Stomach (tissue), 8 donors: ENCODE measurements at regions not wholly inside any gene's neighbourhood (a gene's known extent, or its start where the extent isn't known, plus 50 kb on each side); places are given as distances from the start of the nearest gene placed in this dataset.

ENCODE experiments used
- DNase-seq, 2 donors: peaks; one replicate each; pipeline versions ENCODE4 v3.0.0 to v3.0.0-alpha.2; 2013 to 2019
- H3K27ac ChIP-seq, 5 donors: fragments of 200-600 bp in 4 of 5; sonication (generic) in 4 of 5; one replicate each; pipeline ENCODE4 v1.5.1; 2013 to 2019; ENCODE audit warnings: mild to moderate bottlenecking in 1 of 5, moderate library complexity in 1 of 5
- H3K27me3 ChIP-seq, 3 donors: fragments of 200-600 bp; sonication (generic); one replicate each; pipeline ENCODE4 v1.5.1; 2017 to 2019; ENCODE audit warnings: mixed run types in 1 of 3
- H3K36me3 ChIP-seq, 4 donors: fragments of 200-600 bp; sonication (generic); 1 replicate in 3 of 4; 2 replicates in 1 of 4; pipeline ENCODE4 v1.5.1; 2016 to 2019
- H3K4me1 ChIP-seq, 4 donors: fragments of 200-600 bp; sonication (generic); one replicate each; pipeline ENCODE4 v1.5.1; 2016 to 2019
- H3K4me3 ChIP-seq, 4 donors: fragments of 200-600 bp; sonication (generic) in 3 of 4; one replicate each; pipeline ENCODE4 v1.5.1; 2016 to 2019; ENCODE audit warnings: mild to moderate bottlenecking in 1 of 4
- H3K9me3 ChIP-seq, 4 donors: fragments of 200-600 bp; sonication (generic); one replicate each; pipeline ENCODE4 v1.5.1; 2016 to 2019
- EP300 ChIP-seq: sonication (generic); formaldehyde crosslinking; IDR thresholded peaks from one replicate; pipeline ENCODE4 v1.6.1; 2017; ENCODE audit warnings: antibody characterized with exemption
- POLR2A ChIP-seq, 4 donors: fragments of 450-650 bp; IDR thresholded peaks; one replicate each; pipeline ENCODE4 v1.6.1; 2016; ENCODE audit warnings: antibody characterized with exemption in 4 of 4, control low read depth in 2 of 4, mild to moderate bottlenecking in 1 of 4, moderate library complexity in 1 of 4
- POLR2AphosphoS5 ChIP-seq, 3 donors: sonication (generic); formaldehyde crosslinking; IDR thresholded peaks; one replicate each; pipeline ENCODE4 v1.6.1; 2016; ENCODE audit warnings: antibody characterized with exemption in 3 of 3
- WGBS, 5 donors: extraction: QIAGEN DNeasy Blood & Tissue Kit in 3 of 5; methylation state at CpG; one replicate each; pipeline versions ENCODE4 v1.1.5 to v1.1.7; 2013 to 2018; 5-methylcytosine and 5-hydroxymethylcytosine counted together
- intact Hi-C: fragments of 100-400 bp; cut with DNase I; formaldehyde crosslinking; loops from one replicate; pipeline ENCODE4 v1.15.1; 2023; ENCODE audit warnings: low total_unique reads
- TF ChIP-seq, protein P1 (sequence below), 7 experiments: fragments of 450-650 bp in 4 of 7; fragments of 200-600 bp in 3 of 7; sonication (generic) in 3 of 7; IDR thresholded peaks; one replicate each; pipeline ENCODE4 v1.5.1; 2016 to 2019; ENCODE audit warnings: antibody characterized with exemption in 7 of 7, control low read depth in 2 of 7, mild to moderate bottlenecking in 1 of 7
- donor health status: healthy with polysubstance abuse.
- donor health status: Bipolar disorder and iron deficiency.
- donor health status: healthy.

DNA sequence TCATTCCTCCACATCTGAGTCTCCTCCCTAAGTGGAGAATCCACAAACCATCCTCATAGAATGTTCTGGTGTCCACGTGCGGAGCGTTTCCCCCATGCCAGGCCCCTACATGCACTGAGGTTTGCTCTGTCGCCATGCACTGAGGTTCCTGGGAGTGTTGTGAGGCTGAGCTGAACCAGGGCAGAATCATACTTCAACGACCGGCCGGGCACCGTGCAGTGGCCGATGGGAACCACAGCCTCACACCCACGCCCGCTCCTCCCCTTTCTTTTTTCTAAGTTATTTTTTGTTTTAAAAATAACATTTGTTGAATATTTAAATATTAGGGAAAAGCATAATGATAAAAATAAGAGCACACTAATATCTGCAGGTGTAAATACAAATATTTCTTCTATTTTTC is 260.4 kb upstream of the IRX4 start:
- Histone ChIP-seq H3K4me3 (no peak overlapping the region), H3K4me1 (no peaks in the 10 kb centered on the region), H3K27me3 (peaks cover 0 to 40% (median 4%) of the 10 kb centered on the region in 3 donors), H3K9me3 (peaks cover 0 to 16% (median 15%) of the 10 kb centered on the region in 4 donors), H3K27ac (no peak overlapping the region), H3K36me3 (no peaks in the 10 kb centered on the region)
- TF ChIP-seq POLR2A (IDR thresholded peaks at IDR 0.05) (no peak), EP300 (no peak), POLR2AphosphoS5 (IDR thresholded peaks at IDR 0.05) (no peak)
- TF ChIP-seq, protein P1, sequence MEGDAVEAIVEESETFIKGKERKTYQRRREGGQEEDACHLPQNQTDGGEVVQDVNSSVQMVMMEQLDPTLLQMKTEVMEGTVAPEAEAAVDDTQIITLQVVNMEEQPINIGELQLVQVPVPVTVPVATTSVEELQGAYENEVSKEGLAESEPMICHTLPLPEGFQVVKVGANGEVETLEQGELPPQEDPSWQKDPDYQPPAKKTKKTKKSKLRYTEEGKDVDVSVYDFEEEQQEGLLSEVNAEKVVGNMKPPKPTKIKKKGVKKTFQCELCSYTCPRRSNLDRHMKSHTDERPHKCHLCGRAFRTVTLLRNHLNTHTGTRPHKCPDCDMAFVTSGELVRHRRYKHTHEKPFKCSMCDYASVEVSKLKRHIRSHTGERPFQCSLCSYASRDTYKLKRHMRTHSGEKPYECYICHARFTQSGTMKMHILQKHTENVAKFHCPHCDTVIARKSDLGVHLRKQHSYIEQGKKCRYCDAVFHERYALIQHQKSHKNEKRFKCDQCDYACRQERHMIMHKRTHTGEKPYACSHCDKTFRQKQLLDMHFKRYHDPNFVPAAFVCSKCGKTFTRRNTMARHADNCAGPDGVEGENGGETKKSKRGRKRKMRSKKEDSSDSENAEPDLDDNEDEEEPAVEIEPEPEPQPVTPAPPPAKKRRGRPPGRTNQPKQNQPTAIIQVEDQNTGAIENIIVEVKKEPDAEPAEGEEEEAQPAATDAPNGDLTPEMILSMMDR (IDR thresholded peaks at IDR 0.05): no peak
- WGBS, 5 donors: 84 to 93% (median 90%) methylated on average over 11 of the region's 11 CpGs
- DNase-seq: no peak
- intact Hi-C loops: no loop called here

DNA sequence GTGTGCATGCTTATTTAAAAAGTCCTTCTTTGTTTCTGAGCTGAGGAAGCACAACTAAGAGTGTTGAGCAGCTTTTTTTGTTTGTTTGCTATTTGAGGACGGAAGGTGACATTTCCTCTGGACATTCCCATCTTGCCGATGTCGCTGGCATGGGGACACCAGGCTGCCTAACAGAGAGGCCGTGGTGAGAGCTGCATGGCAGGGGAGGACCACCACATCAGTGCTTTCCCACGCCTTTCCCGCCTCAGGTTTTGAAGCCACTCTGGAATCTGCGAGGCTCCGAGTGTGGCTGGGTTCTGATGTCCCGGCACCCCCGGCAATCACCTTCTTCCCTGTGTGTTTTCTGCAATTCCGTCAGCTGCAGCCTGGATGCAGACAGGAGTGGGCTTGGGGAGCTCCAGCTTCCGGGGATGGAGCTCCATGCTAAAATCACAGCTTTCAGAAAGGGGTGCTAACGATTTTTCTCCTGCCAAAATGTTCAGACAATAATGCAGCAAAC is 259.8 kb upstream of the IRX4 start:
- Histone ChIP-seq H3K27me3 (peaks cover 0 to 34% (median 4%) of the 10 kb centered on the region in 3 donors), H3K4me1 (no peaks in the 10 kb centered on the region), H3K27ac (no peak overlapping the region), H3K9me3 (peaks cover 0 to 16% (median 15%) of the 10 kb centered on the region in 4 donors), H3K36me3 (no peaks in the 10 kb centered on the region), H3K4me3 (no peak overlapping the region)
- 64 to 69% (median 65%) methylated on average over 13 of the region's 13 CpGs for WGBS, 5 donors
- DNase-seq: no peak
- intact Hi-C loops: no loop called here
- TF ChIP-seq POLR2A (IDR thresholded peaks at IDR 0.05): no peak
- no peak for TF ChIP-seq EP300
- TF ChIP-seq, protein P1 (IDR thresholded peaks at IDR 0.05): no peak
- no peak for TF ChIP-seq POLR2AphosphoS5 (IDR thresholded peaks at IDR 0.05)

GRCh38 chr5:2141254-2142000 is 258.7 kb upstream of the IRX4 start:
- Histone ChIP-seq H3K4me3 (no peak overlapping the region), H3K9me3 (peaks cover 0 to 16% (median 15%) of the 10 kb centered on the region in 4 donors), H3K27ac (no peak overlapping the region), H3K36me3 (no peaks in the 10 kb centered on the region), H3K4me1 (no peaks in the 10 kb centered on the region), H3K27me3 (peaks cover 0 to 34% (median 4%) of the 10 kb centered on the region in 3 donors)
- intact Hi-C loops: no loop called here
- 73 to 82% (median 77%) methylated on average over 22 to 26 of the region's 26 CpGs for WGBS, 5 donors
- TF ChIP-seq EP300 (no peak), POLR2AphosphoS5 (IDR thresholded peaks at IDR 0.05) (no peak), POLR2A (IDR thresholded peaks at IDR 0.05) (no peak)
- TF ChIP-seq, protein P1 (IDR thresholded peaks at IDR 0.05): no peak
- DNase-seq: no peak

- Histone ChIP-seq H3K36me3 (no peaks in the 10 kb centered on the region), H3K9me3 (peaks cover 0 to 16% (median 15%) of the 10 kb centered on the region in 4 donors), H3K27ac (no peak overlapping the region), H3K4me1 (no peaks in the 10 kb centered on the region), H3K27me3 (peaks cover 0 to 38% (median 4%) of the 10 kb centered on the region in 3 donors), H3K4me3 (no peak overlapping the region)
- WGBS, 5 donors: 77 to 84% (median 81%) methylated on average over 24 to 25 of the region's 25 CpGs
- no peak for TF ChIP-seq EP300
- TF ChIP-seq, protein P1 (IDR thresholded peaks at IDR 0.05): no peak
- TF ChIP-seq POLR2A (IDR thresholded peaks at IDR 0.05): no peak
- TF ChIP-seq POLR2AphosphoS5 (IDR thresholded peaks at IDR 0.05): no peak
- intact Hi-C loops: no loop called here
- DNase-seq: no peak
Measured at GRCh38 chr5:2140501-2141175, 257.9 kb upstream of the IRX4 start.
